HCT116 (cell line): ENCODE measurements at regions not wholly inside any gene's neighbourhood (a gene's known extent, or its start where the extent isn't known, plus 50 kb on each side); places are given as distances from the start of the nearest gene placed in this dataset.
"Not testable (repeated sequence)": the region's sequence is repeated elsewhere in the genome, so short reads cannot be mapped to it uniquely, and the experiment has no call there.

ENCODE experiments used
- ATF3 ChIP-seq: IDR thresholded peaks from 2 replicates; pipeline ENCODE4 v1.6.1; 2012
- CTCF ChIP-seq, 3 experiments: fragments of 200-600 bp in 1 of 3; sonication (generic) in 1 of 3; IDR thresholded peaks in 2 of 3; conservative IDR thresholded peaks in 1 of 3; 2 replicates each; pipeline ENCODE4 v1.5.1; 2012 to 2017; ENCODE audit warnings: low read depth in 2 of 3, low read length in 2 of 3, antibody characterized with exemption in 1 of 3, borderline replicate concordance in 1 of 3, control low read depth in 1 of 3, mild to moderate bottlenecking in 1 of 3, mixed read lengths in 1 of 3, mixed run types in 1 of 3, moderate library complexity in 1 of 3; ENCODE audit not compliant: insufficient read depth in 1 of 3
- POLR2A ChIP-seq: IDR thresholded peaks from 2 replicates; pipeline ENCODE4 v1.7.0; 2011; ENCODE audit warnings: borderline replicate concordance; ENCODE audit not compliant: insufficient read depth, insufficient read length; ENCODE audit errors: extremely low read depth
- SP1 ChIP-seq: IDR thresholded peaks from 2 replicates; pipeline ENCODE4 v1.6.1; 2012; ENCODE audit warnings: low read depth

GRCh38 chr14:105645389-105645788 lies 119.0 kb downstream of the TMEM121 start:
- not testable (repeated sequence) for TF ChIP-seq CTCF (IDR thresholded peaks at IDR 0.05 in 2 of 3, conservative IDR thresholded peaks at IDR 0.05 in 1 of 3; ENCODE audit: borderline replicate concordance in 1 of 3, insufficient read depth in 1 of 3, low read depth in 2 of 3, low read length in 2 of 3); SP1; POLR2A; ATF3
